ENCODE measurements at regions not wholly inside any gene's neighbourhood (a gene's known extent, or its start where the extent isn't known, plus 50 kb on each side); places are given as distances from the start of the nearest gene placed in this dataset.

DNA sequence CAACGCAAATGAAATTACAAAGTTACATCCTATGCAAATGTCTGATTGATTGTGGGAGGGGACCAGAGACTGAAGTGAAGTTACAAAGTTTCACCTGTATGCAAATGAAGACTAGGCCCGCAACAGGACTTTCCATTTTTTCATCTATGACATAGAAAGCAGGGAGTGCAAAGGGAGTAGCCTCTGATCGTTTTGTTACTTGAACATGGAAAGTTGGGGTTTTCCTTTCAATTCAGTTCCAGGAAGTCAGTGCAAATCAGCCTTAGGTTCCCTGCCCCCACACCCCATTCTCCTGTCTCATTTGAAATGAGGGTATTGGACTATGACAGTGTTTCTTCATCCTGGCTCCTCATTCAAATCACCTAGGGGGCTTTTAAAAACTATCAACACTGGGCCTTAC is 96.9 kb upstream of the HABP2 start:
- in situ Hi-C loops (cut with HindIII; ENCODE audit: low sequenced_read_pairs): no loop called here

DNA sequence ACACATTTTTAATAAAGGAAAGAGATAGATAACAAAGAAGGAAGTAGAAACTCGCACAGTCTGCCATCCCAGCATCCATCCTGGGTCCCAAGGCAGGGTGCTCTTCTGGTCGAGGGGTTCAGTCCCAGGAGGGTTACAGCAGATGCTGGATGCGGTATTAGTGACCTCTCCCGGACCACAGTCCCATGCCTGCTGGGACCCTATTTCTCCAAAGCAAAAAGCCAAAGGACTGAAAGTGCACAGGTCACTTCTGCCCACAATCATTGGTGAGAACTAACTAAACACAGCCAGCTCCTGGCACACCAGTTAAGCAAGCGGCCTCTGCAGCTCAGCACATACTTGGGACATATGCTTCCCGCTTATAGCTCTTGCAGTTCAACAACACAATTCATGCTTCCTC is 96.1 kb upstream of the HABP2 start:
- in situ Hi-C loops (cut with HindIII; ENCODE audit: low sequenced_read_pairs): no loop called here

- in situ Hi-C loops (cut with HindIII; ENCODE audit: low sequenced_read_pairs): no loop called here
Measured at GRCh38 chr10:113457408-113457807, 95.4 kb upstream of the HABP2 start.

- in situ Hi-C loops (cut with HindIII; ENCODE audit: low sequenced_read_pairs): no loop called here
Measured at GRCh38 chr10:113458451-113458850, 94.4 kb upstream of the HABP2 start.

GRCh38 chr10:113458944-113459343 is 93.9 kb upstream of the HABP2 start:
- in situ Hi-C loops (cut with HindIII; ENCODE audit: low sequenced_read_pairs): no loop called here

DNA sequence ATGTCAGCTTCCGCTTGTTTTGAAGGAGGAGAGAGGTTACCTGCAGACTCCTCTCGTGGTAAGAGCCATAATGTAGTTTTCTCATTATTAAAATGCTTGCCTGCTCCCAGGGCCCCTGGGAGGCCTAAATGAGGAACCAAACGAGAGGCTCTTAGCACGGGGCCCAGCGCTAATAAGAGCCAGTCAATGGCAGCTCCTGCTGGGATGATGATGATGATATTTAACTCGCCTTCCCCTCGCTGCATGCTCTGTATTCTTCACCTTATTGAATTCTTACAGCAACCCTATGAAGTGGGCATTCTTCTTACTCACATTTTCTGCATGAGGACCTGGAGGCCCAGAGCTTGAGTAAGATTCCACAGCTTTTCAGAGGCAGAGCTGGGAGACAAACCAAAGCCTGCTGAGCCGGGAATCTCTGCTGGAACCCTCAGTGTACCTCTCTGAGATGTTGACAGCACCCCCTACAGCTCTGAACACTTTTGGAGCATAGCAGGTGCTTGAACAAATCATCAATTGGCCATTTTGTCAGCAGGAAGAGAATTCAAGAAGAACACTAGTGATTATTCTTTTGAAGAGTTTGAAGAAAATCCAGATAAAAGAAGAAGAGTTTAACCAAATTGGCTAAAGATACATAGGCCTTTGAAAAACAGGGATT is 93.1 kb upstream of the HABP2 start:
- in situ Hi-C loops (cut with HindIII; ENCODE audit: low sequenced_read_pairs): no loop called here

GRCh38 chr10:113463083-113463482 is 89.8 kb upstream of the HABP2 start:
- in situ Hi-C loops (cut with HindIII; ENCODE audit: low sequenced_read_pairs): no loop called here

GRCh38 chr10:113463777-113464176 is 89.1 kb upstream of the HABP2 start:
- in situ Hi-C loops (cut with HindIII; ENCODE audit: low sequenced_read_pairs): no loop called here

DNA sequence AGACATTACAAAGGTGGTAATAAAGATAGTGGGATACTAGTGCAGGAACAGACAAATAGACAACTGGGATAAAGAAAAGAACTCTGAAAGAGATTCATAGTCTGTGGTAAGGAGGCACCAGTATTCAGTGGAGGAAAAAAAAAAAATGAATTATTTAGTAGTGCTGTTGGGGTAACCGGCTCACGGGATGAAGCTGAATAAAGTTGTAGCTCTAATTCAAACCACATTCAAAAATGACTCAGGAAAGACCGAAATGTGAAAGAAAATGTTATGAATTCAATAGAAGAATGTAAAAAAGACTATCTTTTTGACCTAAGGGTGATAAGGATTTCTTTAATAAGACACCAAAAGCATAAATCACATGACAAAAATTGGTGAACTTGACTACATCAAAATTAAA is 83.1 kb upstream of the HABP2 start:
- in situ Hi-C loops (cut with HindIII; ENCODE audit: low sequenced_read_pairs): no loop called here

- in situ Hi-C loops (cut with HindIII; ENCODE audit: low sequenced_read_pairs): no loop called here
Measured at GRCh38 chr10:113470372-113471240, 82.2 kb upstream of the HABP2 start.

DNA sequence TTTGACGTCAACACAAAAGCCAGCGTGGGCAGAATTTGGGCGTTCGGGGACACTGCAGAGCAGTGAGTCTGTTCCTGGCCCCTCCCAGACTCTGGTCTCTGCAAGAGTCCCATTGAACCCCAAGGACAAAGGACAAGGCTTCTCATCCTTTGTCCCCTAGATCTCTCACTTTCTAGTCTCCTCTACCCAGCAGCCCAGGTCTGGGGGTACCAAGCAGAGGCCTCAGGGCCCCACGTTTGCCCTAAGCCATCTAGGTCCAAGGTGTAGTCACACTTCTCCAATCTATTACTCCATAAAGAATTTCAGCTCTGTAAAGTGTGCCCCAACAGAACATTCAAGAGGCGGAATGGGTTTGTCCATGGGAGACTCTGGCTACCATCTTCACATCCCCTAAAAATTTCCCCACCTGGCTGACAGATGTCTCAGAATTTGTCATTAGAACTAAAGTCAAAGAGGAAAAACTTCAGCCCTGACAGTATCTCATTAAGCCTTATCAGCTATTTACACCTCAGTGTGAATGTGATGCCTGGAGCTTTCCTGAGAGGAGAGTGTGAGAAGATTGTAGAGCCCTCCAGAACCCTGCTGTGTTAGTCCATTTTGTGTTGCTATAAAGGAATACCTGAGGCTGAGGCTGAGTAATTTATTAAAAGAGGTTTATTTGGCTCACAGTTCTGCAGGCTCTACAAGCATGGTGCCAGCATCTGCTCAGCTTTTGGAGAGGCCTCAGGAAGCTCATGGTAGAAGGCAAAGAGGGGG is 81.4 kb upstream of the HABP2 start:
- in situ Hi-C loops (cut with HindIII; ENCODE audit: low sequenced_read_pairs): no loop called here

DNA sequence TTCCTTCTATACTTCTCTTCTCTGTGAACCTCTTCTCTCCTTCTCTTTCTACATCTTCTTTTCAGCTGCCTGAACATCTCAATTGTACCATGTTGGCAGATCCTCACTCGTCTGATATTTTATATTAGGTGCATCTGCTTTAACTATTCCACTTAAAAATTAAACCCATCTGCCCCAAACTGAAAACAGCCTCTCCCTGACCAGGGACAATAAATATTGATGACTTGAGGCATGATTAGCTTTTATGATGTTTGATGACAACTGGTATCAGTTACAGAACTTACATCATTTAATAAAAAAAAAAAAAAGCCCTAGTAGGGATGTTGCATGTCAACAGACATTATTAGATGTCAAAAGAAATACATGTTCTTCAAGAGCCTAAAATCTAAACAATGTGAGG is 79.8 kb upstream of the HABP2 start:
- in situ Hi-C loops (cut with HindIII; ENCODE audit: low sequenced_read_pairs): no loop called here

- in situ Hi-C loops (cut with HindIII; ENCODE audit: low sequenced_read_pairs): no loop called here
Measured at GRCh38 chr10:113473851-113474250, 79.0 kb upstream of the HABP2 start.

DNA sequence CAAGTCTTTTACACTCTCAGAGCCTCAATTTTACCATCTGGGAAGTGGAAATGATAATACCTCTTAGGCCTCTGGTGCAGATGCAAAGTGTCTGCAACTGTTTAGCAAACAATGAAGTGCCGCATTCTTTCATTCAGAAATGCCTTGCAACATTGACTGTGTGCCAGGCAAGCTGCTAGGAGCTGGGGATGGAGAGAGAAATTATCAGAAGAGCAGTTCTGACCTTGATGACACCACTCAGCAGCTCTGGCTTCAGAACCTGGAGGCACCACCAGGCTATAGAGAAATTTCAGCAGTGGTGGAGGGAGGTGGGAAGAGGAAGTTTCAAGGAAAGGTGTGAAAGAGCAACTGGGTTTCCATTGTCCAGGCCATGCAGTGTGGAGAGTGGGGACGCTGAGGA is 78.1 kb upstream of the HABP2 start:
- in situ Hi-C loops (cut with HindIII; ENCODE audit: low sequenced_read_pairs): no loop called here

DNA sequence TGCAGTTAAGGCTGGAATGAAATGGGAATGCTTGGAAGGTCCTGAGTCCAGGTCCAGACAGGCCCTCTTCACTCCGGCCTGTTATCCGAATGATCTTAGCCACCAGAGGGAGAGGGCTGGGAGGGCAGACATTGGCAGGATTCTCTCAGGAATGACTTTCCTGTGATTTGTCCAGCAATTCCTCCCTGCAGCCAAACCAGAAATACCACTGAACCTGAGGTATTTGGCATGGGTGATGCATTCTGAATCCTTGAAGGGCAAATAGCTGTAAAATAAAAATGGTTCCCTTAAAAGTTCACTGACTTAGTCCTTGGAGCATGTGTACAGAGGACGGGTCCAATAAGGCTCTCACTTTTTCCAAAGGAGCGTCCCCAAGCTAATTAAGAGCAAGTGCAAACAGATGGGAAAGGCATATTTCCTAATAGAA is 77.5 kb upstream of the HABP2 start:
- in situ Hi-C loops (cut with HindIII; ENCODE audit: low sequenced_read_pairs): no loop called here

DNA sequence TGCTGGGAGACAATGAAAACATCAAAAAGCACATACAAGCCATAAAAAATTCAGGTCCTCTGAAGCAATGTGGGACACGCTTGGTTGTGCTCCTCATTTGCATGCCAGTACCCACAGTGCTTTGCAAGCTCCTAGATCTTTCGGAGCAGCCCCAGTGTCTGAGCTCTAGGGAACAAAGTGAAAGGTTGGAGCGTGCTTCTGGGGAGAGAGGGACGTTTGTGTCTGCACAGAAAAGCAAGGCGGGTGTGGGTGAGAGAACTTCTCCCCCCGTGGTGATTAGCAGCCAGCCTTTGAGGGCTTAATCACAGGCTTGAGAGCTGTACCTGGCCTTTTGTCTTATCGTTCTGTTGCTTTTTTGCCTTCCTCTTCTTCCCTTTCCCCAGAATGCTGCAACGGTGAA is 76.7 kb upstream of the HABP2 start:
- in situ Hi-C loops (cut with HindIII; ENCODE audit: low sequenced_read_pairs): no loop called here

DNA sequence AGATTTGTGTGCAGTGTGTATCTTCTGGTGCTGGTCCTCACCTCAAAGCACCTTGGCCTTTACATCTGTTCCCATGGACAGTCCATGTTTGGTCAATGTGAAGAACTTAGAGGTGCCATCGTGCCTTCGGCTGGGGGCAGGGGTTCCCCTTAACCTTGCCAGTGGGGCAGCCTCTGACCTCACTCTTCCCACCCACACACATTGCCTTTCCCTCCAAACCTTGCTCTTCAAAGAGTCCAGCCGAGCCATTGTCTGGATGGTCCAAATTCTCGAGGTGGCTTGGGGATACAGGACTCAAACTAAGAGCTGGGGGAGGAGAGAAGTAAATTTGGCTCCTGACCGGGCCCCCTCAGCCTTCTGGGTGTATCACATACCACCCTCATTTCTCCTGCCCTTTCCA is 76.2 kb upstream of the HABP2 start:
- in situ Hi-C loops (cut with HindIII; ENCODE audit: low sequenced_read_pairs): no loop called here

- in situ Hi-C loops (cut with HindIII; ENCODE audit: low sequenced_read_pairs): no loop called here
Measured at GRCh38 chr10:113477451-113477850, 75.4 kb upstream of the HABP2 start.

DNA sequence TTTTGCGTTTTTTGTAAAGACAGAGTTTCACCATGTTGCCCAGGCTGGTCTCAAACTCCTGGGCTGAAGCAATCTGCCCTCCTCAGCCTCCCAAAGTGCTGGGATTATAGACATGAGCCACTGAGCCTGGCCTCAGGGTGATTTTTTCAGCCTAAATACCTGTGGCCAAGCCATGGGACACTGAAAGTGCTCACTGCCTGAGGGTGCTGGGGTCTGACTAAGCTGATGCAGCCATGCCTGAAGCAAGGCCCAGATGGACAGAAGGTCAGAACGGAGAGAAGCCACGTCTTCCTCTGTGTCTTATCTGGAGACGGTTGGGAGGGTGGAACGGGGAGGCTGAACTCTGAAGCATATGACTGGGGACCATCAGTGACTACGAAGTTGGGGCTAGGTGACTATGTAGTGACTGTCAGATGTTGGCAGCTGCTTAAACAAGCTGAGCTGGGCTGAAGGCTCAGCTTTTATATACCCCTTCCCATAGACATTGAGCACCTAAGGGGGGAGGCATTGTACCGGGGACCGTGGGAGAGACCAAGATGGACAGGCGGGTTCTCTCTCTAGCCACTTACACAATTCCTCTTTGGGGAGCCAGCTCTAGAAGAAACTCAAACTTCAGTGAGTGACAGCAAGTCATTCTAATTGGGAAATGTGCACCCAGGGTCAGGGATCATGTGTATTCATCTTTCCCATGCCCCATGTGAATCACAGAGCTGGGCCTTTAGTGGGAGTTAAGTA is 73.3 kb upstream of the HABP2 start:
- in situ Hi-C loops (cut with HindIII; ENCODE audit: low sequenced_read_pairs): no loop called here

GRCh38 chr10:113480081-113480360 is 72.8 kb upstream of the HABP2 start:
- in situ Hi-C loops (cut with HindIII; ENCODE audit: low sequenced_read_pairs): no loop called here

GRCh38 chr10:113480851-113481502 is 71.9 kb upstream of the HABP2 start:
- in situ Hi-C loops (cut with HindIII; ENCODE audit: low sequenced_read_pairs): no loop called here

All from DLD1 (cell line).